Activated CD4-positive, alpha-beta T cell treated with anti-CD3 and anti-CD28 coated beads for 1 hour (primary cell): ENCODE measurements at regions not wholly inside any gene's neighbourhood (a gene's known extent, or its start where the extent isn't known, plus 50 kb on each side); places are given as distances from the start of the nearest gene placed in this dataset.

ENCODE experiments used
- DNase-seq: peaks from one replicate; pipeline ENCODE4 v3.0.0-alpha.2; 2020

DNA sequence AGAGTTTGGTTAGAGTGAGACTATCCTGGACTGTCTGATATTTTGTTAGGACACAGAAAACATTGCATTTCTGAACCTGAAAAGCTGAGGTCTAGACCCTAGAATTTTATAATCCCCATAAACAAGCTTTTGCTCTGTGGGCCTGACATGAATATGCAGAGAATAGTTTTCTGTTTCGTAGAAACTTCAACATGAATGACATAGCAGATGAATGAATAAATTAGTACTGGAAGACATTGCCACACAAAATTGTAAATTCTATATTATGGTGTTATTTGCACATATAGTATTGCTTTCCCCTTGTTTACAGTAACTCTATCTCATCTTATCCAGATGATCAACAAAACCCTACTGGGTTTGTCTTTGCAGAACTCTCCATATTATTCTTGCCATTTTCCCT lies 54.9 kb upstream of the MAML3 start:
- DNase-seq, result no peak
